C4-2B (cell line): ENCODE measurements at regions not wholly inside any gene's neighbourhood (a gene's known extent, or its start where the extent isn't known, plus 50 kb on each side); places are given as distances from the start of the nearest gene placed in this dataset.

Source experiments
- ZFX ChIP-seq: fragments of 450-650 bp; IDR thresholded peaks from 2 replicates; pipeline ENCODE4 v1.6.1; 2017
- TF ChIP-seq, protein P1 (sequence below): fragments of 450-650 bp; conservative IDR thresholded peaks from 2 replicates; pipeline ENCODE4 v1.5.1; 2017; ENCODE audit warnings: mild to moderate bottlenecking

DNA sequence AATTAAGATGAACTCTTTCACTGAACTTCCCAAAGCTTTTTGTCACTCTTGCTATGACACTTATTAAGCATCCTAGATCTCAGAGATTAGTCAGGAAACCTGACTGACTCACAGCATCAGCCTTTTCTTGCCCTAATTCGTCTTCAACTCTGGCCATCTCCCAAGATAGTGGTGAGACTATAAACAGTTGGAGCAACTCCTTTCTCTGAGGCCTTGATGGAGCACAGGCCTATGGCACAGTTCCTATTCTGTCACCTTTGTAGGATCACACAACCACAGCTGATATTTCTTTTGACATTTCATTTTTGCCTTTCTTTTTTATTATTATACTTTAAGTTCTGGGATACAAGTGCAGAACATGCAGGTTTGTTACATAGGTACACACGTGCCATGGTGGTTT is 217.6 kb downstream of the PRR32 start:
- TF ChIP-seq, protein P1, sequence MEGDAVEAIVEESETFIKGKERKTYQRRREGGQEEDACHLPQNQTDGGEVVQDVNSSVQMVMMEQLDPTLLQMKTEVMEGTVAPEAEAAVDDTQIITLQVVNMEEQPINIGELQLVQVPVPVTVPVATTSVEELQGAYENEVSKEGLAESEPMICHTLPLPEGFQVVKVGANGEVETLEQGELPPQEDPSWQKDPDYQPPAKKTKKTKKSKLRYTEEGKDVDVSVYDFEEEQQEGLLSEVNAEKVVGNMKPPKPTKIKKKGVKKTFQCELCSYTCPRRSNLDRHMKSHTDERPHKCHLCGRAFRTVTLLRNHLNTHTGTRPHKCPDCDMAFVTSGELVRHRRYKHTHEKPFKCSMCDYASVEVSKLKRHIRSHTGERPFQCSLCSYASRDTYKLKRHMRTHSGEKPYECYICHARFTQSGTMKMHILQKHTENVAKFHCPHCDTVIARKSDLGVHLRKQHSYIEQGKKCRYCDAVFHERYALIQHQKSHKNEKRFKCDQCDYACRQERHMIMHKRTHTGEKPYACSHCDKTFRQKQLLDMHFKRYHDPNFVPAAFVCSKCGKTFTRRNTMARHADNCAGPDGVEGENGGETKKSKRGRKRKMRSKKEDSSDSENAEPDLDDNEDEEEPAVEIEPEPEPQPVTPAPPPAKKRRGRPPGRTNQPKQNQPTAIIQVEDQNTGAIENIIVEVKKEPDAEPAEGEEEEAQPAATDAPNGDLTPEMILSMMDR: no peak
- TF ChIP-seq ZFX: no peak
